HG03571 (cell line): ENCODE measurements at regions not wholly inside any gene's neighbourhood (a gene's known extent, or its start where the extent isn't known, plus 50 kb on each side); places are given as distances from the start of the nearest gene placed in this dataset.
"Not testable (repeated sequence)": the region's sequence is repeated elsewhere in the genome, so short reads cannot be mapped to it uniquely, and the experiment has no call there.

Source experiments
- ATAC-seq: cut with Tn5 transposase; IDR thresholded peaks from one replicate; pipeline ENCODE4 v1.9.1; 2021; ENCODE audit not compliant: unreplicated experiment

GRCh38 chr14:66315548-66315947, 170.6 kb upstream of the CCDC196 start:
- no peak for ATAC-seq

GRCh38 chr14:66322564-66322963, 163.6 kb upstream of the CCDC196 start:
- ATAC-seq, result no peak

GRCh38 chr14:66330228-66330627, 155.9 kb upstream of the CCDC196 start:
- no peak for ATAC-seq

GRCh38 chr14:66330916-66331315, 155.3 kb upstream of the CCDC196 start:
- no peak for ATAC-seq

GRCh38 chr14:66333293-66333692, 152.9 kb upstream of the CCDC196 start:
- not testable (repeated sequence) for ATAC-seq

- ATAC-seq, result no peak
Measured at GRCh38 chr14:66341239-66341638, 144.9 kb upstream of the CCDC196 start.

GRCh38 chr14:66345986-66346385, 140.2 kb upstream of the CCDC196 start:
- ATAC-seq, result no peak

- ATAC-seq, result no peak
Measured at GRCh38 chr14:66351310-66351709, 134.9 kb upstream of the CCDC196 start.

GRCh38 chr14:66359500-66359899, 126.7 kb upstream of the CCDC196 start:
- ATAC-seq, result no peak

- no peak for ATAC-seq
Measured at GRCh38 chr14:66360366-66360926, 125.7 kb upstream of the CCDC196 start.

GRCh38 chr14:66361013-66361412, 125.2 kb upstream of the CCDC196 start:
- no peak for ATAC-seq

- no peak for ATAC-seq
Measured at GRCh38 chr14:66365388-66365787, 120.8 kb upstream of the CCDC196 start.

- ATAC-seq, result no peak
Measured at GRCh38 chr14:66369157-66369697, 116.9 kb upstream of the CCDC196 start.

GRCh38 chr14:66371776-66372175, 114.4 kb upstream of the CCDC196 start:
- no peak for ATAC-seq

GRCh38 chr14:66375046-66375964, 110.9 kb upstream of the CCDC196 start:
- ATAC-seq, result no peak

GRCh38 chr14:66377574-66377973, 108.6 kb upstream of the CCDC196 start:
- no peak for ATAC-seq

- ATAC-seq, result no peak
Measured at GRCh38 chr14:66378712-66379505, 107.3 kb upstream of the CCDC196 start.

- ATAC-seq, result no peak
Measured at GRCh38 chr14:66380143-66380542, 106.0 kb upstream of the CCDC196 start.

GRCh38 chr14:66381755-66382154, 104.4 kb upstream of the CCDC196 start:
- ATAC-seq, result no peak

- ATAC-seq, result no peak
Measured at GRCh38 chr14:66383257-66383656, 102.9 kb upstream of the CCDC196 start.

GRCh38 chr14:66383771-66384170, 102.4 kb upstream of the CCDC196 start:
- no peak for ATAC-seq
